GM13976 (cell line): ENCODE measurements at regions not wholly inside any gene's neighbourhood (a gene's known extent, or its start where the extent isn't known, plus 50 kb on each side); places are given as distances from the start of the nearest gene placed in this dataset.
"Not testable (repeated sequence)": the region's sequence is repeated elsewhere in the genome, so short reads cannot be mapped to it uniquely, and the experiment has no call there.

Source experiments
- DNase-seq: peaks from one replicate; pipeline ENCODE4 v3.0.0; 2012; ENCODE audit warnings: low spot score
- CTCF ChIP-seq: IDR thresholded peaks from 2 replicates; pipeline ENCODE4 v1.5.1; 2012; ENCODE audit warnings: borderline replicate concordance, mild to moderate bottlenecking; ENCODE audit not compliant: insufficient read depth; ENCODE audit errors: extremely low read depth, missing control alignments, control extremely low read depth
- in situ Hi-C: fragments of 300-500 bp; cut with MboI; formaldehyde crosslinking; loops from one replicate; pipeline ENCODE4 v1.12.0; 2022; ENCODE audit warnings: low sequenced_read_pairs, mixed read lengths, inconsistent platforms; ENCODE audit not compliant: unreplicated experiment

GRCh38 chr13:42381165-42381425 is 109.1 kb downstream of the AKAP11 start:
- in situ Hi-C loops, result no loop called here

DNA sequence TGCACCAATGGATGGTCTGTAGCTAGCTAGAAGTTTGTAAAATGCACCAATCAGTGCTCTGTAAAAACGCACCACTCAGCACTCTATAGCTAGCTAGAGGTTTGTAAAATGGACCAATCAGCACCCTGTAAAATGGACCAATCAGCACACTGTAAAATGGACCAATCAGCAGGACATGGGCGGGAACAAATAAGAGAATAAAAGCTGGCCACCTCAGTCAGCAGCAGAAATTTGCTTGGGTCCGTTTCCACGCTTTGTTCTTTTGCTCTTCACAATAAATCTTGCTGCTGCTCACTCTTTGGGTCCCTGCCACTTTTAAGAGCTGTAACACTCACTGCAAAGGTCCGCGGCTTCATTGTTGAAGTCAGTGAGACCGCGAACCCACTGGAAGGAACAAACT is 109.5 kb downstream of the AKAP11 start:
- not testable (repeated sequence) for DNase-seq

More at GRCh38 chr13:42381165-42381425, 109.1 kb downstream of the AKAP11 start:
- DNase-seq, result no peak
- TF ChIP-seq CTCF, result no peak

DNA sequence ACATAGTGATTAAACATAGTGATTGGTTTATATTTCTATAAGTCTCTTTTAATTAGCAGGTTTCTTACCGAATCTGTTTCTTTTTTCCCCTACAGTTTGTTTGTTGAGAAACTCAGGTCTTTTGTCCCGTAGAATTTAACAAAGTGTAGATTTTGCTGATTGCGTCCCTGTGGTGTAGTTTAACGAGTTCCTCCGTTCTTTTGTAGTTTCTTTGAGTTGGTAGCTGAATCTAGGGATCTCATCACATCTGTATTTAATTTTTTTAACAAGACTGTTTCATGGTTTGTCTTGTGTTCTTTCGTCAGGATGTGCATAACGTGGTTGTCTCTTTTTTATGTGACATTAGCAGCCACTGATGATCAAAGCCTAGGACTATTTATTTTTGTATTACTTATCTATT is 111.1 kb downstream of the AKAP11 start:
- in situ Hi-C loops, result no loop called here

More for the DNA sequence above, 109.5 kb downstream of the AKAP11 start:
- in situ Hi-C loops, result not testable (repeated sequence)

GRCh38 chr13:42384265-42384664 is 112.3 kb downstream of the AKAP11 start:
- in situ Hi-C loops, result no loop called here
- DNase-seq, result no peak
- no peak for TF ChIP-seq CTCF

More for the DNA sequence above, 111.1 kb downstream of the AKAP11 start:
- DNase-seq, result no peak
- TF ChIP-seq CTCF, result no peak

DNA sequence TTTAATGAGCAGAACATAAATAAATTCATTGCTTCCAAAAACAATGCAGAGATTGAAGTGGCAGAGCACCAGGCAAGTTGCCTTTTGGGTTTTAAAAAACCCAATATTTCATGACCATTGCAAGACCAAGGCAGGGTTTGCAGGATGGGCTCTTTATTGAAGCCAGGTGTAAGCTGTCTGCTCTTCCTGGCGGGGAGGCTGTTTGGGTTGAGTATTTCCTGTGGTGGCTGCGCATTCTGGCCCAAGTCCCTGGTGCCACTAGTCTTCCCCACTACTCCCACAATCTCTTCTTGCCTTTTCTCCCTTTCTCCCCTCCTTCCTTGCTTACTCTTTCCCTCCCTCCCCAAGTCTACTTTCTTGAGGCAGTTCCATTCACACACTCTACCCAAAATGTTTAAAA is 116.4 kb downstream of the AKAP11 start:
- no peak for TF ChIP-seq CTCF
- no peak for DNase-seq
- in situ Hi-C loops, result no loop called here

DNA sequence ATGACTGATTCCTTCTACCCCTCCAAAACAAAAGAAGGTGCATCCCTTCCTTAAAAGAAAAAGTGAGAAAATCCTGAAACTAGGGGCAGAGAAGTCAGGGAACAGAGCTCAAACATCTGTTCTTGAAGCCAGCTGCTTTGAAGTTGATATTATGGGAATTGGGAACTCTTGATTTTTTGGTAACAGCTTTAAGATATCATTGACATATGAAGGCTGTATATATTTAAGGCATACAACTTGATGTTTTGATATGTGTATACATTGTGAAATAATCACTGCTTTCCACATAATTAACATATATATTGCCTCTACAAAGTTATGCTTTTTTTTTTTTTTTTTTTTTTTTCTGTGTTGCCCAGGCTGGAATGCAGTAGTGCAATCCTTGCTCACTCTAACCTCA is 117.1 kb downstream of the AKAP11 start:
- no peak for TF ChIP-seq CTCF
- DNase-seq, result no peak
- in situ Hi-C loops, result no loop called here

DNA sequence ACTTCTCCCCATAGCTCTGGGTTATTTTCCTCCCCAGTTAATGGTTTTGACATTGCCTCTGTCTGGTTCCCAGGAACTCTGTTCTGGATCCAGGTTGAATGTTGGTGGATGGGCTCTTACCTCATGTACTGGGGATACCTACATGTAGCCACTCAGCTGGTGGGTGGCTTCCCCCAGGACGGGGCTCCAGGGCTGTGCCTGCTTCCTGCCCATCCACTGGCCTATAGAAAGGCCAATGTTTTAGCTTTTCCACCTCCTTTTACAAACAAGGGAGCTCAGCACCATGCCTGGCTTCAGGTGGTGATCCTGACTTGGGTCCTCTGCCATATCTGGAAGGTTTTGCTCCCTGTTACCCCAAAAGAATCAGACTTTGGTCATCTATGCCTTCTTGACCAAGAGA is 120.2 kb downstream of the AKAP11 start:
- DNase-seq, result no peak
- TF ChIP-seq CTCF, result no peak
- in situ Hi-C loops, result no loop called here
